H9 (cell line): ENCODE measurements at regions not wholly inside any gene's neighbourhood (a gene's known extent, or its start where the extent isn't known, plus 50 kb on each side); places are given as distances from the start of the nearest gene placed in this dataset.

Experiments used
- DNase-seq: peaks from one replicate; pipeline ENCODE4 v3.0.0-alpha.2; 2017
- H2AFZ ChIP-seq: one replicate; pipeline ENCODE4 v1.6.1; 2013; ENCODE audit warnings: mild to moderate bottlenecking, low read length, control low read depth, moderate library complexity
- H2AK5ac ChIP-seq: 2 replicates; pipeline ENCODE4 v1.6.1; 2013; ENCODE audit warnings: low read length, control low read depth, mixed read lengths; ENCODE audit not compliant: insufficient read length
- H2BK120ac ChIP-seq: one replicate; pipeline ENCODE4 v1.6.1; 2013; ENCODE audit warnings: low read depth, mild to moderate bottlenecking, low read length, control low read depth, inconsistent platforms; ENCODE audit not compliant: poor library complexity, severe bottlenecking
- H2BK12ac ChIP-seq: 2 replicates; pipeline ENCODE4 v1.6.1; 2013; ENCODE audit warnings: low read length, control low read depth, mixed read lengths, low read depth; ENCODE audit not compliant: insufficient read length
- H2BK15ac ChIP-seq: 2 replicates; pipeline ENCODE4 v1.6.1; 2013; ENCODE audit warnings: low read depth, low read length, control low read depth
- H2BK20ac ChIP-seq: one replicate; pipeline ENCODE4 v1.6.1; 2013; ENCODE audit warnings: low read depth, mild to moderate bottlenecking, low read length, control low read depth, inconsistent platforms; ENCODE audit not compliant: poor library complexity, severe bottlenecking
- H2BK5ac ChIP-seq: 2 replicates; pipeline ENCODE4 v1.6.1; 2013; ENCODE audit warnings: low read length, control low read depth, mixed read lengths; ENCODE audit not compliant: insufficient read length
- H3K14ac ChIP-seq: 2 replicates; pipeline ENCODE4 v1.6.1; 2013; ENCODE audit warnings: low read length, control low read depth; ENCODE audit not compliant: insufficient read depth
- H3K18ac ChIP-seq: 2 replicates; pipeline ENCODE4 v1.6.1; 2013; ENCODE audit warnings: low read depth, mild to moderate bottlenecking, mixed read lengths, low read length, control low read depth; ENCODE audit not compliant: insufficient read length
- H3K23ac ChIP-seq: 2 replicates; pipeline ENCODE4 v1.6.1; 2013; ENCODE audit warnings: low read length, control low read depth, mixed read lengths, low read depth; ENCODE audit not compliant: insufficient read length
- H3K23me2 ChIP-seq: 2 replicates; pipeline ENCODE4 v1.6.1; 2013; ENCODE audit warnings: low read depth, mild to moderate bottlenecking, mixed read lengths, low read length, control low read depth; ENCODE audit not compliant: insufficient read length, poor library complexity, severe bottlenecking
- H3K27ac ChIP-seq: 2 replicates; pipeline ENCODE4 v1.5.1; 2013; ENCODE audit warnings: low read length, control low read depth, mixed read lengths, low read depth; ENCODE audit not compliant: insufficient read length
- H3K27me3 ChIP-seq: 2 replicates; pipeline ENCODE4 v1.6.1; 2013; ENCODE audit warnings: low read length, control low read depth, inconsistent platforms; ENCODE audit not compliant: insufficient read depth
- H3K4ac ChIP-seq: 2 replicates; pipeline ENCODE4 v1.6.1; 2013; ENCODE audit warnings: low read depth, mild to moderate bottlenecking, control low read depth, inconsistent platforms, low read length, moderate library complexity
- H3K4me1 ChIP-seq: 2 replicates; pipeline ENCODE4 v1.6.1; 2013; ENCODE audit warnings: low read length, control low read depth, inconsistent platforms; ENCODE audit not compliant: insufficient read depth
- H3K4me2 ChIP-seq: 2 replicates; pipeline ENCODE4 v1.6.1; 2013; ENCODE audit warnings: low read length, control low read depth, mixed read lengths; ENCODE audit not compliant: insufficient read length, insufficient read depth
- H3K56ac ChIP-seq: 2 replicates; pipeline ENCODE4 v1.6.1; 2013; ENCODE audit warnings: low read depth, mild to moderate bottlenecking, mixed read lengths, low read length, control low read depth; ENCODE audit not compliant: insufficient read length
- H3K79me1 ChIP-seq: 2 replicates; pipeline ENCODE4 v1.6.1; 2013; ENCODE audit warnings: low read depth, mild to moderate bottlenecking, moderate library complexity, low read length, control low read depth, inconsistent platforms; ENCODE audit not compliant: insufficient read depth, poor library complexity, severe bottlenecking
- H3K79me2 ChIP-seq: 2 replicates; pipeline ENCODE4 v1.6.1; 2013; ENCODE audit warnings: low read length, control low read depth, inconsistent platforms; ENCODE audit not compliant: insufficient read depth
- H3K9ac ChIP-seq: 2 replicates; pipeline ENCODE4 v1.6.1; 2013; ENCODE audit warnings: low read length, control low read depth, mixed read lengths; ENCODE audit not compliant: insufficient read length; ENCODE audit errors: extremely low read depth
- H3K9me3 ChIP-seq: one replicate; pipeline ENCODE4 v1.6.1; 2013; ENCODE audit warnings: low read depth, low read length, inconsistent platforms; ENCODE audit not compliant: control insufficient read depth
- H3T11ph ChIP-seq: one replicate; pipeline ENCODE4 v1.6.1; 2013; ENCODE audit warnings: mild to moderate bottlenecking, low read length, control low read depth, inconsistent platforms
- H4K20me1 ChIP-seq: one replicate; pipeline ENCODE4 v1.6.1; 2013; ENCODE audit not compliant: control insufficient read depth, insufficient read length, insufficient read depth
- H4K5ac ChIP-seq: 2 replicates; pipeline ENCODE4 v1.6.1; 2013; ENCODE audit warnings: low read depth, mild to moderate bottlenecking, mixed read lengths, low read length, control low read depth; ENCODE audit not compliant: insufficient read length
- H4K8ac ChIP-seq: replicated peaks from 2 replicates; pipeline ENCODE4 v1.6.1; 2013; ENCODE audit warnings: low read length, control low read depth, mixed read lengths, low read depth; ENCODE audit not compliant: insufficient read length
- H4K91ac ChIP-seq: 2 replicates; pipeline ENCODE4 v1.6.1; 2013; ENCODE audit warnings: low read depth, mild to moderate bottlenecking, moderate library complexity, mixed read lengths, low read length, control low read depth; ENCODE audit not compliant: insufficient read length
- H3K27ac Mint-ChIP-seq, 3 experiments: 2 replicates in 2 of 3; 3 replicates in 1 of 3; pipeline ENCODE4 v1.8.0; 2020 to 2021; ENCODE audit warnings: mixed read lengths in 3 of 3, mild to moderate bottlenecking in 1 of 3, moderate library complexity in 1 of 3
- H3K27me3 Mint-ChIP-seq: 2 replicates; pipeline ENCODE4 v1.8.0; 2021; ENCODE audit warnings: low read depth, mild to moderate bottlenecking, moderate library complexity, mixed read lengths
- H3K36me3 Mint-ChIP-seq, 3 experiments: 2 replicates in 2 of 3; 3 replicates in 1 of 3; pipeline ENCODE4 v1.8.0; 2020 to 2021; ENCODE audit warnings: low read depth in 3 of 3, mixed read lengths in 3 of 3; ENCODE audit not compliant: insufficient read depth in 1 of 3
- H3K4me1 Mint-ChIP-seq, 2 experiments: 2 replicates each; pipeline ENCODE4 v1.8.0; 2020; ENCODE audit warnings: mixed read lengths in 2 of 2
- H3K4me3 Mint-ChIP-seq, 2 experiments: 2 replicates in 1 of 2; 3 replicates in 1 of 2; pipeline ENCODE4 v1.8.0; 2020 to 2021; ENCODE audit warnings: mild to moderate bottlenecking in 2 of 2, mixed read lengths in 2 of 2, moderate library complexity in 1 of 2
- H3K9me3 Mint-ChIP-seq, 2 experiments: 2 replicates in 1 of 2; 3 replicates in 1 of 2; pipeline ENCODE4 v1.8.0; 2020; ENCODE audit warnings: mild to moderate bottlenecking in 2 of 2, mixed read lengths in 2 of 2, moderate library complexity in 1 of 2
- CTCF ChIP-seq: fragments of 200-600 bp; sonication (generic); conservative IDR thresholded peaks from 3 replicates; pipeline ENCODE4 v1.8.0; 2021; ENCODE audit warnings: antibody characterized with exemption, mild to moderate bottlenecking
- WGBS: extraction: QIAGEN DNeasy Blood & Tissue Kit; methylation state at CpG from one replicate; pipeline ENCODE4 v1.1.7; 2013; ENCODE audit warnings: missing lambda C conversion rate, low lambda C conversion rate, mixed read lengths; ENCODE audit not compliant: insufficient read length; ENCODE audit errors: extremely low coverage; 5-methylcytosine and 5-hydroxymethylcytosine counted together

DNA sequence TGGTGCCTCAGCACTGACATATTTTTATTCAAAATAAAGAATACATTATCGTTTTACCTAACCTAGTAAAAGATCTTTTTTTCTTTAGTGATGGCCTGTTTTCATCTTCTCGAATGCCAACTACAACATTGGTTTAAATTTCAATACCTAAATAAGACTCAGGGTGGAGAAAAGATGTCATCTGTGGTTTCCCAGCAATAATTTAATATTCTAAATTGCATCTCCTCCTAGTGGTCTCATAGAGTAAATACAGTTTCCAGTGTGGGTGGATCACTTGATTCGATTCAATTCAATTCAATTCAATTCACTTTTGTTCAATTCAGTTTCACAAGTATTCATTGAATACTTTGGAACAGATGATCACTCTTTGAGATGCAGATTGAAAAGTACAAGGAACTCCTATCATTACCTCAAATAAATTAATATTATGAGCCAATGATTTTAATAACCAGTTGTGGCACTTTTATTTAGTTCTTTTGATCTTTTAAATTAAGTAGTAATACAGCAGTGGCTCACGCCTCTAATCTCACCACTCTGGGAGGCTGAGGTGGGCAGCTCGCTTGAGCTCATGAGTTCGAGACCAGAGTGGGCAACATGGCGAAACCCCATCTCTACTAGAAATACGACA, 427.2 kb downstream of the FAT4 start:
- Mint-ChIP-seq H3K4me3 (no peak overlapping the region), H3K27ac (no peak overlapping the region), H3K27me3 (0 out of 2 replicates have a peak, but pooled peaks cover 4% of the 10 kb centered on the region), H3K9me3 (peaks cover 13 to 16% of the 10 kb centered on the region in 2 experiments), H3K4me1 (peaks cover 7 to 17% of the 10 kb centered on the region in 2 experiments), H3K36me3 (peaks cover 8 to 19% (median 8%) of the 10 kb centered on the region in 3 experiments; a peak in 6 of 7 replicates)
- no peak overlapping the region for H3K18ac ChIP-seq
- H3K9ac ChIP-seq, result no peak overlapping the region
- WGBS, result no CpG with 5 or more reads among the region's 8 CpGs
- H4K91ac ChIP-seq, result no peak overlapping the region
- no peaks in the 10 kb centered on the region for H3K27me3 ChIP-seq
- H3K79me2 ChIP-seq, result no peaks in the 10 kb centered on the region
- H3K56ac ChIP-seq, result no peak overlapping the region
- H3T11ph ChIP-seq, result no peak overlapping the region
- H4K8ac ChIP-seq, result no peak overlapping the region
- no peaks in the 10 kb centered on the region for H4K20me1 ChIP-seq
- no peak overlapping the region for H2AFZ ChIP-seq
- H2BK12ac ChIP-seq, result no peak overlapping the region
- H2BK20ac ChIP-seq, result no peak overlapping the region
- H2BK15ac ChIP-seq, result no peak overlapping the region
- no peak overlapping the region for H3K4ac ChIP-seq
- H2BK5ac ChIP-seq, result no peak overlapping the region
- no peak overlapping the region for H3K27ac ChIP-seq
- no peaks in the 10 kb centered on the region for H3K9me3 ChIP-seq
- H4K5ac ChIP-seq, result no peak overlapping the region
- H2BK120ac ChIP-seq, result no peak overlapping the region
- no peaks in the 10 kb centered on the region for H3K79me1 ChIP-seq
- no peak overlapping the region for H2AK5ac ChIP-seq
- no peak overlapping the region for H3K14ac ChIP-seq
- peaks cover 4% of the 10 kb centered on the region; the same call in 1 of the 2 replicates for H3K4me1 ChIP-seq
- H3K23ac ChIP-seq, result no peak overlapping the region
- H3K23me2 ChIP-seq, result no peaks in the 10 kb centered on the region
- TF ChIP-seq CTCF, result peak; percentile 79
- no peak overlapping the region for H3K4me2 ChIP-seq
- no peak for DNase-seq
